ENCODE measurements at regions not wholly inside any gene's neighbourhood (a gene's known extent, or its start where the extent isn't known, plus 50 kb on each side); places are given as distances from the start of the nearest gene placed in this dataset.

DNA sequence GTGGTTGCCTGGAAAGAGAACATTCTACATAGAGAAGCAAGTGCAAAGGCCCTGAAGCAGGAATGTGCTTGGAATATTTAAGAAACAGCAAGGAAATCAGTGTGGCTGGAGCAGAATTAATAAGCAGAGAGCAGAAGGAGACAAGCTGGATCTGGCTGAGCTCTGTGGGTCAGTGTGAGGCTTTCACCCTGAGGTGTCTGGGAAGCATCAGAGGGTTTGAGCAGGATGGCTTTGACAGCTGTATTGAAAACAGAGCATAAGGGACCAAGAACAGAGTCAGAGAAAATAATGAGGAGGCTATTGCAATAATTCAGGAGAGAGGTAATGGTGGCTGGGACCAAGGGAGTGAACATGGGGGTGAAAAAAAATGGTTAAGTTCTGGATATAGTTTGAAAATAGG is 199.6 kb downstream of the NXPE2 start:
- no peak for TF ChIP-seq TAF1 (IDR thresholded peaks at IDR 0.05; ENCODE audit: borderline replicate concordance, low read depth, low read length)
- no peak for TF ChIP-seq STAT3 (IDR thresholded peaks at IDR 0.05; ENCODE audit: low read depth, low read length)
- TF ChIP-seq, protein P1, sequence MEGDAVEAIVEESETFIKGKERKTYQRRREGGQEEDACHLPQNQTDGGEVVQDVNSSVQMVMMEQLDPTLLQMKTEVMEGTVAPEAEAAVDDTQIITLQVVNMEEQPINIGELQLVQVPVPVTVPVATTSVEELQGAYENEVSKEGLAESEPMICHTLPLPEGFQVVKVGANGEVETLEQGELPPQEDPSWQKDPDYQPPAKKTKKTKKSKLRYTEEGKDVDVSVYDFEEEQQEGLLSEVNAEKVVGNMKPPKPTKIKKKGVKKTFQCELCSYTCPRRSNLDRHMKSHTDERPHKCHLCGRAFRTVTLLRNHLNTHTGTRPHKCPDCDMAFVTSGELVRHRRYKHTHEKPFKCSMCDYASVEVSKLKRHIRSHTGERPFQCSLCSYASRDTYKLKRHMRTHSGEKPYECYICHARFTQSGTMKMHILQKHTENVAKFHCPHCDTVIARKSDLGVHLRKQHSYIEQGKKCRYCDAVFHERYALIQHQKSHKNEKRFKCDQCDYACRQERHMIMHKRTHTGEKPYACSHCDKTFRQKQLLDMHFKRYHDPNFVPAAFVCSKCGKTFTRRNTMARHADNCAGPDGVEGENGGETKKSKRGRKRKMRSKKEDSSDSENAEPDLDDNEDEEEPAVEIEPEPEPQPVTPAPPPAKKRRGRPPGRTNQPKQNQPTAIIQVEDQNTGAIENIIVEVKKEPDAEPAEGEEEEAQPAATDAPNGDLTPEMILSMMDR (IDR thresholded peaks at IDR 0.05 in 2 of 3, conservative IDR thresholded peaks at IDR 0.05 in 1 of 3; ENCODE audit: control insufficient read depth in 2 of 3, extremely low read depth in 1 of 3, insufficient read depth in 1 of 3, low read depth in 3 of 3, low read length in 3 of 3) = no peak
- TF ChIP-seq CEBPB (IDR thresholded peaks at IDR 0.05; ENCODE audit: borderline replicate concordance in 1 of 2, low read depth in 2 of 2, low read length in 2 of 2) = no peak
- no peak for TF ChIP-seq CHD2 (IDR thresholded peaks at IDR 0.05; ENCODE audit: borderline replicate concordance, low read depth, low read length)
- no peak for TF ChIP-seq HDGF (IDR thresholded peaks at IDR 0.05)
- no peak for TF ChIP-seq JUND (IDR thresholded peaks at IDR 0.05; ENCODE audit: low read depth, low read length)
- TF ChIP-seq SIN3A (IDR thresholded peaks at IDR 0.05; ENCODE audit: low read depth, low read length) = no peak
- no peak for TF ChIP-seq CREM (IDR thresholded peaks at IDR 0.05; ENCODE audit: low read depth)
- TF ChIP-seq, protein P2, sequence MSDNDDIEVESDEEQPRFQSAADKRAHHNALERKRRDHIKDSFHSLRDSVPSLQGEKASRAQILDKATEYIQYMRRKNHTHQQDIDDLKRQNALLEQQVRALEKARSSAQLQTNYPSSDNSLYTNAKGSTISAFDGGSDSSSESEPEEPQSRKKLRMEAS (IDR thresholded peaks at IDR 0.05; ENCODE audit: low read depth, low read length) = no peak
- TF ChIP-seq, protein P3, sequence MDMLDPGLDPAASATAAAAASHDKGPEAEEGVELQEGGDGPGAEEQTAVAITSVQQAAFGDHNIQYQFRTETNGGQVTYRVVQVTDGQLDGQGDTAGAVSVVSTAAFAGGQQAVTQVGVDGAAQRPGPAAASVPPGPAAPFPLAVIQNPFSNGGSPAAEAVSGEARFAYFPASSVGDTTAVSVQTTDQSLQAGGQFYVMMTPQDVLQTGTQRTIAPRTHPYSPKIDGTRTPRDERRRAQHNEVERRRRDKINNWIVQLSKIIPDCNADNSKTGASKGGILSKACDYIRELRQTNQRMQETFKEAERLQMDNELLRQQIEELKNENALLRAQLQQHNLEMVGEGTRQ (IDR thresholded peaks at IDR 0.05; ENCODE audit: borderline replicate concordance, low read depth, low read length) = no peak
- no peak for TF ChIP-seq EP300 (IDR thresholded peaks at IDR 0.05; ENCODE audit: borderline replicate concordance in 1 of 2, control insufficient read depth in 1 of 2, low read depth in 2 of 2, low read length in 2 of 2)

Measured in GM12878 (cell line).